Right forelimb (tissue), 1 donor: ENCODE measurements at regions not wholly inside any gene's neighbourhood (a gene's known extent, or its start where the extent isn't known, plus 50 kb on each side); places are given as distances from the start of the nearest gene placed in this dataset.
"Not testable (repeated sequence)": the region's sequence is repeated elsewhere in the genome, so short reads cannot be mapped to it uniquely, and the experiment has no call there.

ENCODE experiments used
- DNase-seq: peaks from one replicate; pipeline ENCODE4 v3.0.0-alpha.2; 2018

GRCh38 chr5:114790403-114790792 is 379.3 kb downstream of the TRIM36 start:
- DNase-seq, result no peak

GRCh38 chr5:114789773-114790402 is 379.8 kb downstream of the TRIM36 start:
- no peak for DNase-seq

- DNase-seq, result no peak
Measured at GRCh38 chr5:114782869-114783268, 386.8 kb downstream of the TRIM36 start.

DNA sequence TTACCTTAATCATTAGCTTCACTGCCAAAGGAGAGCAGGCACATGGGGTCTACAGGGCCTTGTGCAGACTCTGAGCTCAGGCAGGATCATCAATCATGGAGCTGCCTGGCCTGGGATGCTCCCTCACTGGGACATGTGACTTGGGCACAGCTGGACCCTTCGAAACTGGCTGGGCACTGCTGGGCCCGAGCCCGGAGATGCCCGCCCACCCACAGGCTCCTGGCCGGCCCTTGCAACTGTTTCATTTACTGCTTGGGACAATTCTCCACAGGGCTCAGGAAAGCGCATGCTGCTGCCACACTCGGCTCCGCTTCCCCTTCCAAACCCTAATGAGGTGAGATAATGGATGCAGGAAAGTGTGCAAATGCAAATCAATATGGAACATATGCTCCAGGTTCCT is 387.5 kb downstream of the TRIM36 start:
- no peak for DNase-seq

DNA sequence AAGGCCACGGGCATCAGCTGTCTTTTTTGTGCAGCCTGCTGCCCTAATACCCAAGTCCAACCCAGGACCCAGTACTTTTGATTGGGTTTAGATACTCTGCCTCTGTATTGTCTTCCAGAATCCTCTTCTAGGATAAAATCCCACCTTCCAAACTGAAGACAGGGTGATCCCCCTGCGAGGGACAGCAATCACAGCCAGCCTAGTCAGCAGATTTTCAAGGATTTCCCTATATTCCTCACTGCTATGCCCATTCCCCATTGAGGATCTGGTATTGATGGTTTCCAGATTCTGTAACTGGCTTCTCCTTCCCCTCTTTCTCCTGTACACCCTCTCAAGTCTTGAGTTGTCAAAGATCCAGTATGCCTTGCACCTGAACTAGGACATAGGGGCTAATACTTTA is 389.4 kb downstream of the TRIM36 start:
- no peak for DNase-seq

GRCh38 chr5:114744406-114744805 is 382.5 kb downstream of the KCNN2 start:
- DNase-seq, result no peak

DNA sequence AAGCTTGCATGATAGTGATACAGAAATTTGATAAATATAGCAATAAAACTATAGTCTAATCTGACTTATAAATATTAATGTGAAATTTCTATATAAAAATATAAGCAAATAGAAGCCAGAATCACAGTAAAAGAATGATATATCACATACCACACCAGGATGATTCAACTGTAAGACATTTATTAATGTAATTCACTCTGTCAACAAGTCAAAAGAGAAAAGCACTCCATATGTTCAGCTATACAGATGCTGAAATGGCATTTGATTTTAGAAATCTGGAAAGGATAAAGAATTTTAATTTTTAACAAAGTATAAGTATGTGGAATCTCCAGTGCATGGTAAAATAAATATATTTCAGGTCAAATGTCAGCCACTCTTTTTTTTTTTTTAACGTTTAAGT is 372.4 kb downstream of the KCNN2 start:
- no peak for DNase-seq

GRCh38 chr5:114729986-114730385 is 368.1 kb downstream of the KCNN2 start:
- no peak for DNase-seq

- no peak for DNase-seq
Measured at GRCh38 chr5:114727358-114727757, 365.5 kb downstream of the KCNN2 start.

DNA sequence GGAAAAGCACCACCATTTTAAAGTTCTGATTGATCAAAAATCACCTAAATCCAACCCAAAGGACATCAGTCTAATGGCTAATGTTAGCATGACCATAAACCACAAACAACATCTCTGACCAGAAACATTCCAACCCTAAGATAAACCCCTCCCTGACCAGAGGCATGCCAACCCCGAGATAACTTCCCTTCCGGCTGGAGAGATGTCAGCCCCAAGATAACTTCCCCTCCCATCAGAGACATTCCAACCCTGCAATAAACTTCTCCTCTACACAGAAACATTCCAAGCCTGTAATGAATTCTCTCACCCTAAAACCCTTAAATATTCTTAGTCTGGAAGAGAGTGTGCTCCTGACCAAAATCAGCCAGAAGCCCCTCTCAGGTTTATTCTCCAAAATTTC is 364.3 kb downstream of the KCNN2 start:
- DNase-seq, result no peak

GRCh38 chr5:114719268-114719667 is 357.4 kb downstream of the KCNN2 start:
- DNase-seq, result no peak

GRCh38 chr5:114716955-114717354 is 355.1 kb downstream of the KCNN2 start:
- no peak for DNase-seq

GRCh38 chr5:114704225-114704893 is 342.5 kb downstream of the KCNN2 start:
- not testable (repeated sequence) for DNase-seq

- DNase-seq, result no peak
Measured at GRCh38 chr5:114702731-114703130, 340.9 kb downstream of the KCNN2 start.

- no peak for DNase-seq
Measured at GRCh38 chr5:114702136-114702535, 340.3 kb downstream of the KCNN2 start.

GRCh38 chr5:114700823-114701222 is 339.0 kb downstream of the KCNN2 start:
- DNase-seq, result no peak

GRCh38 chr5:114695292-114695904 is 333.5 kb downstream of the KCNN2 start:
- no peak for DNase-seq

DNA sequence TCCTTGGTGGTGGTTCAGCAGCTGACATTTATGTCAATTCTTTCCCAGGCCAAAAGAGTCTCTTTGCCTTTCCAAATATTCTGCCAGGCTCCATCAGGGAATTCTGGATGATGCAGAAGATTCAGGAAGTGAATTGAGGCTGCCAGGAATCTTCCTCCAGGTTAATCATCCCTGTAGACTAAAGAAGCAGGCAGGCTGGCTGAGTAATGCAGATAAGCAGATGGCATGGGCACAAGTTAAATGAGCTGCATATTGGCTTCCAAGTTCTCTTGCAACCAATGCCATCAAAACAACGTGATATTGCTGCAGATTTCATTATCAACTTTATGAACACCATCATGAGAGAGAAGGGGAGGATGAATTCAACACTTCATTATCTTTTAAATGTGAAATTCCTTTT is 324.5 kb downstream of the KCNN2 start:
- no peak for DNase-seq

DNA sequence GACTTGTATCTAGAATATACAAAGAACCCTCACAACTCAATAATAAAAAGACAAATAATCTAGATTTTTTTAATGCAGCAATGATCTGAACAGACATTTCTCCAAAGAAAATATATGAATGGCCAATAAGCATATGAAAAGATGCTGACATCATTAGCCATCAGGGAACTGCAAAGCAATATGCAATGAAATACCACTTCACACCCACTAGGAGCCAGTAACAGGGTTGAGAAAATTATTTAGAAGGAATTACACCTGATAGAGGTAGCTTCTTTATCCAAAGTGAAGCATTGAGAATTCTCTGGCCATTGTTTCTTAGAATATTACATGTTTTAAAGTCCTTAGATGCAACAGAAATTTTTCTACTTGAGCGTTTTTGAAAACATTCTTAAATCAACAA is 316.9 kb downstream of the KCNN2 start:
- no peak for DNase-seq

- no peak for DNase-seq
Measured at GRCh38 chr5:114665551-114665950, 303.7 kb downstream of the KCNN2 start.

- DNase-seq, result no peak
Measured at GRCh38 chr5:114660791-114661190, 298.9 kb downstream of the KCNN2 start.

DNA sequence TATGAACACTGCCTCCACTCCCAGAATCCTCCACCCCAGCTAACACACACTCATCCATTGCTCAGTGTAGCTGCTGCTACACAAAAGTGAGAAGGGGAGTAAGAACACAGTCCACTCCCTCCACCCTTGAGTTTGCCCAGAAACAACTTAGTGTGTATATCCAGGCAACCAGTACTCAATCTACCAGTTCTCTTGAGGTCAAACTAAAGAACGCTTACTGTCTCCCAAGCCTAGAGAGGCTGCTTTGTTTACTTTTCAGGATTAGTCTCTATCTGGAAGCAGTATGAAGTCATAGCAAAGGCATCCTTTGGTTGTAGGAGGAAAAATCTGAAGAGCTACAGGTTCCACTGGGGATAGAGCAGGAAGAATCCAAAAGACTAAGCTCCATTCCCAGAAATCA is 296.3 kb downstream of the KCNN2 start:
- no peak for DNase-seq

DNA sequence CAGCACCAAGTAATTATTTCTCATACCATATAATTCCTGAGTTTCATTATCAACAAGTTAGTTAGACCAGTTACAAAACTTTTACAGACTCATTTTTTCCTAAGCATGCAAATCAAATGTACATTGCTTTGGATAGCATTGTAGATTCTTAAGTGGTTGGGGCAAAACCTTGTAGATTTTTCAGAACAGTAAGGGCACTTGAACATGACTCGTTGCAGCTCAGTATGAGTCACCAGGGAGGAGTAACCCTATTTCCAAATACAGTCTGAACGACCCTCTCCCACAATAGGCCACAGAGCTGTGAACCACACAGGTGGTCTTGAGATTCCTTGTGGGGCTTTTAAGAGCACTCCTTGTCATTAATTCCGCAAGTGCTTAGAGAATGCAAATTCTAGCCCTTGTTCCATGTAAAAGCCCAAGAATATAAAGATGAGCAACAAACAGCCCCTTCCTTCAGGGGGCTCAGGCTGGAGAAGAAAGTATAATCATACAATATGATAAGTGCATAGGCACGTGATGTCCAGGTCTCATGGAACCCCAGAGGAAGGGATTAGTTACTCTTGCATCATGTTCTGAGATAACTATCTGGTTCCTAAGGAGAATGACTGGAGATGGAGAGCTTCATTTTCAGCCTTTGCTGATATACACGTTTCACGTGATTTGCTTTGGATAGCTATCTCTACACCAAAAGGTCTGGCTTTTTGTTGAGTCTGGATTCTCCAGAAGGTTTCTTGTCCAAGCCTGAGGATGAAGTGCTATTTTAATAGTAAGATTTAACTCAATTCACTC is 295.7 kb downstream of the KCNN2 start:
- DNase-seq, result no peak

DNA sequence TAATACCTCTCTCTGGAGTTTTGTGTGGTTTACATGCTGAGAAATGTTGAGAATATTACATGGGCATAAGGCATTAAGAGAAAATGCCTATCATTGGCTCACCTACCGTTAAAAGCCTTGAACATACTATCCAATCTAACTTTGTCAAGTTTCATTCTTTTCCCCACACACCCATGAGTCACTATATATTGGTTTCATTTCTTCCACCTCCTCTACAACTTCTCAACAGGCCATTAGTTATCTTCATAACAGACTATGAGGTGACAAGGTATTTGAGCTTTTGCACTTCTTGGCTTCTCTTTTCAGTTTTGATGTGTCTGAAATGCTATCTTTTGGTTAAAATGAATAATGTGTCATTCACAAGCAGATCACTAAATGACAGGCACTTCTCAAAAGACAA is 288.0 kb downstream of the KCNN2 start:
- DNase-seq, result no peak
